WTC11 (cell line): ENCODE measurements at regions not wholly inside any gene's neighbourhood (a gene's known extent, or its start where the extent isn't known, plus 50 kb on each side); places are given as distances from the start of the nearest gene placed in this dataset.

Experiments used
- ATAC-seq: fragments of 200-7000 bp; cut with Tn5 transposase; 2 replicates; pipeline ENCODE4 v1.10.0; 2021; ENCODE audit warnings: mild to moderate bottlenecking, moderate library complexity
- CTCF ChIA-PET: fragments of 300-600 bp; sonication (Branson Sonifier 250); formaldehyde crosslinking; loops from one replicate; lab custom pipeline; 2021; ENCODE audit warnings: antibody characterized with exemption; lab: Charles Lee
- POLR2A ChIA-PET: fragments of 350-600 bp; sonication (Branson Sonifier 250); formaldehyde crosslinking; loops from one replicate; lab custom pipeline; 2021; ENCODE audit warnings: antibody characterized with exemption; lab: Charles Lee
- DNase-seq: peaks from one replicate; pipeline ENCODE4 v3.0.0; 2021; ENCODE audit warnings: low spot score
- H3K27ac Mint-ChIP-seq: 2 replicates; pipeline ENCODE4 v1.8.0; 2021; ENCODE audit warnings: mixed read lengths
- H3K27me3 Mint-ChIP-seq: 2 replicates; pipeline ENCODE4 v1.8.0; 2021; ENCODE audit warnings: low read depth, mild to moderate bottlenecking, moderate library complexity, mixed read lengths
- H3K36me3 Mint-ChIP-seq: 2 replicates; pipeline ENCODE4 v1.8.0; 2021; ENCODE audit warnings: mixed read lengths
- H3K4me1 Mint-ChIP-seq: 2 replicates; pipeline ENCODE4 v1.8.0; 2022; ENCODE audit warnings: mixed read lengths
- H3K4me3 Mint-ChIP-seq: 2 replicates; pipeline ENCODE4 v1.8.0; 2021; ENCODE audit warnings: mild to moderate bottlenecking, moderate library complexity, mixed read lengths
- H3K9me3 Mint-ChIP-seq: 2 replicates; pipeline ENCODE4 v1.8.0; 2021; ENCODE audit warnings: mixed read lengths
- CDX4 ChIP-seq: fragments of 250-450 bp; sonication (Bioruptor Pico); IDR thresholded peaks from 2 replicates; pipeline ENCODE4 v1.9.0; 2021; ENCODE audit warnings: moderate library complexity, mild to moderate bottlenecking, inconsistent platforms, borderline replicate concordance
- E2F5 ChIP-seq: sonication (generic); formaldehyde crosslinking; IDR thresholded peaks from 2 replicates; pipeline ENCODE4 v1.8.1; 2022; ENCODE audit warnings: mild to moderate bottlenecking, moderate library complexity, missing genetic modification reagents
- ETV6 ChIP-seq: sonication (generic); formaldehyde crosslinking; IDR thresholded peaks from 2 replicates; pipeline ENCODE4 v1.8.1; 2022; ENCODE audit warnings: mild to moderate bottlenecking, missing genetic modification reagents
- FOXP1 ChIP-seq: sonication (generic); formaldehyde crosslinking; IDR thresholded peaks from 2 replicates; pipeline ENCODE4 v1.8.0; 2022; ENCODE audit warnings: missing genetic modification reagents, mild to moderate bottlenecking, moderate library complexity, borderline replicate concordance
- GRHL2 ChIP-seq: fragments of 250-450 bp; sonication (Bioruptor Pico); IDR thresholded peaks from 2 replicates; pipeline ENCODE4 v1.8.0; 2022; ENCODE audit warnings: mild to moderate bottlenecking, moderate library complexity; ENCODE audit not compliant: insufficient replicate concordance, severe bottlenecking
- IRF1 ChIP-seq: sonication (generic); formaldehyde crosslinking; IDR thresholded peaks from 2 replicates; pipeline ENCODE4 v1.8.0; 2023; ENCODE audit warnings: missing genetic modification reagents
- JAZF1 ChIP-seq: fragments of 250-450 bp; sonication (Bioruptor Pico); IDR thresholded peaks from 2 replicates; pipeline ENCODE4 v1.9.0; 2021; ENCODE audit warnings: moderate library complexity, mild to moderate bottlenecking, inconsistent platforms
- KAT7 ChIP-seq: sonication (generic); formaldehyde crosslinking; IDR thresholded peaks from 2 replicates; pipeline ENCODE4 v1.8.1; 2023; ENCODE audit warnings: missing genetic modification reagents, mild to moderate bottlenecking, borderline replicate concordance
- NFE2L1 ChIP-seq: sonication (generic); formaldehyde crosslinking; IDR thresholded peaks from 2 replicates; pipeline ENCODE4 v1.8.1; 2023; ENCODE audit warnings: missing genetic modification reagents
- NR3C1 ChIP-seq: sonication (generic); formaldehyde crosslinking; conservative IDR thresholded peaks from 2 replicates; pipeline ENCODE4 v1.8.1; 2023; ENCODE audit warnings: low read depth, mild to moderate bottlenecking, missing genetic modification reagents
- PRRX2 ChIP-seq: fragments of 250-450 bp; sonication (Bioruptor Pico); IDR thresholded peaks from 2 replicates; pipeline ENCODE4 v1.8.0; 2021; ENCODE audit warnings: mild to moderate bottlenecking
- SMAD4 ChIP-seq: sonication (generic); formaldehyde crosslinking; IDR thresholded peaks from 2 replicates; pipeline ENCODE4 v1.8.0; 2022; ENCODE audit warnings: mild to moderate bottlenecking, missing genetic modification reagents
- SOX15 ChIP-seq: fragments of 250-450 bp; sonication (Bioruptor Pico); IDR thresholded peaks from 2 replicates; pipeline ENCODE4 v1.9.0; 2021; ENCODE audit warnings: mild to moderate bottlenecking
- TCF7 ChIP-seq: sonication (generic); formaldehyde crosslinking; IDR thresholded peaks from 2 replicates; pipeline ENCODE4 v1.8.0; 2022; ENCODE audit warnings: mild to moderate bottlenecking, low read depth, missing genetic modification reagents, moderate library complexity
- TEAD4 ChIP-seq: sonication (generic); formaldehyde crosslinking; IDR thresholded peaks from 2 replicates; pipeline ENCODE4 v1.8.0; 2022; ENCODE audit warnings: mild to moderate bottlenecking, missing genetic modification reagents
- TP53 ChIP-seq: sonication (generic); formaldehyde crosslinking; IDR thresholded peaks from 2 replicates; pipeline ENCODE4 v1.8.1; 2023; ENCODE audit warnings: mild to moderate bottlenecking, missing genetic modification reagents
- USF1 ChIP-seq: sonication (generic); formaldehyde crosslinking; IDR thresholded peaks from 2 replicates; pipeline ENCODE4 v1.8.0; 2022; ENCODE audit warnings: mild to moderate bottlenecking, missing genetic modification reagents
- ZNF138 ChIP-seq: sonication (generic); formaldehyde crosslinking; conservative IDR thresholded peaks from 2 replicates; pipeline ENCODE4 v1.8.1; 2022; ENCODE audit warnings: mild to moderate bottlenecking, moderate library complexity, missing genetic modification reagents
- ZNF219 ChIP-seq: sonication (generic); formaldehyde crosslinking; IDR thresholded peaks from 2 replicates; pipeline ENCODE4 v1.8.0; 2023; ENCODE audit warnings: missing genetic modification reagents, mild to moderate bottlenecking, borderline replicate concordance
- ZNF263 ChIP-seq: sonication (generic); formaldehyde crosslinking; IDR thresholded peaks from 2 replicates; pipeline ENCODE4 v1.8.1; 2022; ENCODE audit warnings: low read depth, mild to moderate bottlenecking, moderate library complexity, missing genetic modification reagents
- ZNF423 ChIP-seq: fragments of 250-450 bp; sonication (Bioruptor Pico); IDR thresholded peaks from 2 replicates; pipeline ENCODE4 v2.1.2; 2022; ENCODE audit warnings: mild to moderate bottlenecking, moderate library complexity
- ZNF512 ChIP-seq: sonication (generic); formaldehyde crosslinking; IDR thresholded peaks from 2 replicates; pipeline ENCODE4 v1.8.1; 2022; ENCODE audit warnings: missing genetic modification reagents, borderline replicate concordance
- ZSCAN18 ChIP-seq: fragments of 250-450 bp; sonication (Bioruptor Pico); IDR thresholded peaks from 2 replicates; pipeline ENCODE4 v2.1.2; 2022; ENCODE audit warnings: mild to moderate bottlenecking, moderate library complexity

- CTCF ChIA-PET: interaction anchor here (0.8 to 1.6 kb wide), 2 partner anchors 14 to 173 kb away, joined by 3 to 5 read pairs; no protein-coding TSS in a partner anchor
Observed at GRCh38 chr7:145916776-145917175, 199.8 kb upstream of the CNTNAP2 start.

GRCh38 chr7:145915679-145916078 is 200.9 kb upstream of the CNTNAP2 start:
- DNase-seq (no peak), ATAC-seq (no peak)
- H3K4me1 Mint-ChIP-seq: peaks cover 3% of the 10 kb centered on the region; the same call in 1 of the 2 replicates
- peaks cover 25% of the 10 kb centered on the region for H3K9me3 Mint-ChIP-seq
- CTCF ChIA-PET: no interaction called here
- TF ChIP-seq CDX4 (no peak), JAZF1 (CRISPR knock-in tag) (no peak), ZNF512 (CRISPR knock-in tag) (no peak), GRHL2 (CRISPR knock-in tag) (no peak), TP53 (CRISPR knock-in tag) (no peak), ZNF138 (CRISPR knock-in tag) (no peak), NR3C1 (CRISPR knock-in tag) (no peak), SMAD4 (CRISPR knock-in tag) (no peak), IRF1 (CRISPR knock-in tag) (no peak)
- TF ChIP-seq, all 79 proteins: peak for 0
- POLR2A ChIA-PET: no interaction called here
- Mint-ChIP-seq H3K27me3 (no peaks in the 10 kb centered on the region), H3K4me3 (no peak overlapping the region), H3K27ac (no peak overlapping the region), H3K36me3 (peaks cover 7% of the 10 kb centered on the region)

More at GRCh38 chr7:145916776-145917175, 199.8 kb upstream of the CNTNAP2 start:
- no peak overlapping the region for H3K4me3 Mint-ChIP-seq
- DNase-seq (no peak), ATAC-seq (no peak)
- H3K36me3 Mint-ChIP-seq: peaks cover 7% of the 10 kb centered on the region
- peaks cover 3% of the 10 kb centered on the region; the same call in 1 of the 2 replicates for H3K4me1 Mint-ChIP-seq
- POLR2A ChIA-PET: no interaction called here
- H3K27me3 Mint-ChIP-seq: no peaks in the 10 kb centered on the region
- TF ChIP-seq ZNF219 (CRISPR knock-in tag) (no peak), TCF7 (CRISPR knock-in tag) (no peak), FOXP1 (CRISPR knock-in tag) (no peak), SOX15 (CRISPR knock-in tag) (no peak), ZSCAN18 (no peak), ETV6 (CRISPR knock-in tag) (no peak)
- peaks cover 26% of the 10 kb centered on the region for H3K9me3 Mint-ChIP-seq
- no peak overlapping the region for H3K27ac Mint-ChIP-seq

- ChIA-PET CTCF (no interaction called here), POLR2A (no interaction called here)
- DNase-seq: no peak
- H3K36me3 Mint-ChIP-seq: no peaks in the 10 kb centered on the region
- no peak for ATAC-seq
- H3K9me3 Mint-ChIP-seq: no peaks in the 10 kb centered on the region
- no peaks in the 10 kb centered on the region for H3K4me1 Mint-ChIP-seq
- no peak overlapping the region for H3K27ac Mint-ChIP-seq
- no peak overlapping the region for H3K4me3 Mint-ChIP-seq
- no peaks in the 10 kb centered on the region for H3K27me3 Mint-ChIP-seq
- TF ChIP-seq ZNF219 (CRISPR knock-in tag): no peak
- TF ChIP-seq TEAD4 (CRISPR knock-in tag): no peak
- TF ChIP-seq USF1: no peak
- TF ChIP-seq NFE2L1 (CRISPR knock-in tag): no peak
- TF ChIP-seq ZNF423 (CRISPR knock-in tag): no peak
- TF ChIP-seq KAT7 (CRISPR knock-in tag): no peak
- TF ChIP-seq E2F5 (CRISPR knock-in tag): no peak
- TF ChIP-seq PRRX2 (CRISPR knock-in tag): no peak
- TF ChIP-seq IRF1 (CRISPR knock-in tag): no peak
- TF ChIP-seq ZNF263 (CRISPR knock-in tag): no peak
Observed at GRCh38 chr7:145909991-145910513, 206.5 kb upstream of the CNTNAP2 start.
